Endothelial cell of umbilical vein (primary cell): ENCODE measurements at regions not wholly inside any gene's neighbourhood (a gene's known extent, or its start where the extent isn't known, plus 50 kb on each side); places are given as distances from the start of the nearest gene placed in this dataset.

ENCODE experiments used
- BruUV-seq: library from RNA; stranded (reverse); fragments of 400-500 nt; replicated peaks from 2 replicates; lab custom pipeline; 2021; lab: Mats Ljungman, UMichigan
- CTCF ChIA-PET: fragments of 300-600, 350-600 bp; sonication (Branson Sonifier 250); formaldehyde crosslinking; loops from one replicate; lab custom pipeline; 2021; ENCODE audit warnings: antibody characterized with exemption, inconsistent platforms; lab: Charles Lee
- POLR2A ChIA-PET: fragments of 300-600, 350-600 bp; sonication (Branson Sonifier 250); formaldehyde crosslinking; loops from one replicate; lab custom pipeline; 2021; ENCODE audit warnings: antibody characterized with exemption, inconsistent platforms; lab: Charles Lee
- DNase-seq: peaks from one replicate; pipeline ENCODE4 v3.0.0-alpha.2; 2011; ENCODE audit warnings: low read depth, low spot score
- FAIRE-seq: peaks from 2 replicates; lab custom pipeline; 2011; peaks lifted over from hg19 to GRCh38; lab: Jason Lieb, UNC
- H2AFZ ChIP-seq: 2 replicates; pipeline ENCODE4 v1.6.0; 2012; ENCODE audit warnings: low read depth, low read length, control low read depth, inconsistent platforms
- H3K27ac ChIP-seq: 2 replicates; pipeline ENCODE4 v1.5.1; 2011; ENCODE audit warnings: low read depth, mild to moderate bottlenecking, control low read depth, low read length, moderate library complexity; ENCODE audit not compliant: insufficient read depth
- H3K27me3 ChIP-seq, 2 experiments: 2 replicates each; pipeline versions ENCODE4 v1.6.0 to v1.6.1; 2011; ENCODE audit warnings: low read length in 2 of 2, mixed read lengths in 1 of 2; ENCODE audit not compliant: control insufficient read depth in 2 of 2, insufficient read depth in 2 of 2
- H3K36me3 ChIP-seq, 2 experiments: 2 replicates in 1 of 2; 3 replicates in 1 of 2; pipeline ENCODE4 v1.5.1; 2011; ENCODE audit warnings: low read length in 2 of 2, mild to moderate bottlenecking in 1 of 2, moderate library complexity in 1 of 2; ENCODE audit not compliant: control insufficient read depth in 2 of 2, insufficient read depth in 2 of 2; ENCODE audit errors: extremely low read depth in 1 of 2
- H3K4me1 ChIP-seq: 3 replicates; pipeline ENCODE4 v1.5.1; 2011; ENCODE audit warnings: mild to moderate bottlenecking, low read length; ENCODE audit not compliant: control insufficient read depth, insufficient read depth; ENCODE audit errors: extremely low read depth
- H3K4me2 ChIP-seq: 2 replicates; pipeline ENCODE4 v1.6.1; 2011; ENCODE audit warnings: low read length, control low read depth, mixed read lengths; ENCODE audit not compliant: insufficient read depth
- H3K4me3 ChIP-seq, 3 experiments: fragments of 200-600 bp in 1 of 3; sonication (generic), shearing (Covaris generic) in 1 of 3; replicated peaks in 1 of 3; 2 replicates each; pipeline ENCODE4 v1.5.1; 2011 to 2016; ENCODE audit warnings: control low read depth in 3 of 3, low read length in 3 of 3, mild to moderate bottlenecking in 2 of 3, inconsistent platforms in 1 of 3, low read depth in 1 of 3, moderate library complexity in 1 of 3; ENCODE audit not compliant: insufficient read depth in 1 of 3
- H3K79me2 ChIP-seq: 2 replicates; pipeline ENCODE4 v1.6.0; 2012; ENCODE audit warnings: low read length, inconsistent platforms; ENCODE audit not compliant: control insufficient read depth, insufficient read depth
- H3K9ac ChIP-seq: replicated peaks from 2 replicates; pipeline ENCODE3; 2011; ENCODE audit warnings: low read length, control low read depth; ENCODE audit not compliant: insufficient read depth; ENCODE audit errors: extremely low read depth
- H3K9me1 ChIP-seq: replicated peaks from 3 replicates; pipeline ENCODE4 v1.6.0; 2011; ENCODE audit warnings: mild to moderate bottlenecking, low read length; ENCODE audit not compliant: control insufficient read depth, insufficient read depth; ENCODE audit errors: extremely low read depth
- H3K9me3 ChIP-seq: replicated peaks from 2 replicates; pipeline ENCODE4 v1.5.1; 2012; ENCODE audit warnings: low read length, inconsistent platforms; ENCODE audit not compliant: control insufficient read depth, insufficient read depth
- H4K20me1 ChIP-seq: replicated peaks from 2 replicates; pipeline ENCODE3; 2011; ENCODE audit warnings: mild to moderate bottlenecking, low read length; ENCODE audit not compliant: control insufficient read depth, insufficient read depth; ENCODE audit errors: extremely low read depth
- EZH2 ChIP-seq: IDR thresholded peaks from 2 replicates; pipeline ENCODE4 v1.6.1; 2012; ENCODE audit warnings: borderline replicate concordance, low read depth, mild to moderate bottlenecking, moderate library complexity, low read length, inconsistent platforms; ENCODE audit not compliant: severe bottlenecking
- FOS ChIP-seq: IDR thresholded peaks from 2 replicates; pipeline ENCODE4 v1.6.1; 2011; ENCODE audit warnings: mild to moderate bottlenecking, low read length, moderate library complexity, borderline replicate concordance; ENCODE audit not compliant: insufficient read depth
- GATA2 ChIP-seq: IDR thresholded peaks from 2 replicates; pipeline ENCODE4 v1.7.0; 2011; ENCODE audit warnings: low read depth, mild to moderate bottlenecking, moderate library complexity, mixed read lengths, low read length; ENCODE audit not compliant: insufficient read length, insufficient read depth
- JUN ChIP-seq: IDR thresholded peaks from 2 replicates; pipeline ENCODE4 v1.6.1; 2011; ENCODE audit warnings: borderline replicate concordance, low read depth; ENCODE audit not compliant: insufficient read length, insufficient read depth
- MYC ChIP-seq: IDR thresholded peaks from one replicate; pipeline ENCODE4 v1.6.1; 2011; ENCODE audit warnings: mild to moderate bottlenecking, low read depth, low read length
- POLR2A ChIP-seq: IDR thresholded peaks from 2 replicates; pipeline ENCODE4 v1.6.1; 2012; ENCODE audit warnings: low read depth, mild to moderate bottlenecking, control low read depth, low read length
- POLR2AphosphoS5 ChIP-seq: IDR thresholded peaks from 2 replicates; pipeline ENCODE4 v1.6.1; 2012; ENCODE audit warnings: low read depth, mild to moderate bottlenecking, control low read depth, low read length, moderate library complexity; ENCODE audit not compliant: insufficient read depth
- dilution Hi-C: fragments of 300-500 bp; cut with MboI; formaldehyde crosslinking; loops from one replicate; pipeline ENCODE4 v1.15.0; 2019; ENCODE audit warnings: low sequenced_read_pairs; ENCODE audit not compliant: extremely low pct_ligation_motif_present
- intact Hi-C: fragments of 100-400 bp; cut with micrococcal nuclease; formaldehyde crosslinking; loops from one replicate; pipeline ENCODE4 v1.10.0; 2022
- TF ChIP-seq, protein P1 (sequence below), 2 donors: IDR thresholded peaks; 1 replicate in 1 of 2; 2 replicates in 1 of 2; pipeline ENCODE4 v1.5.1; 2011; ENCODE audit warnings: low read length in 2 of 2, mild to moderate bottlenecking in 2 of 2, moderate library complexity in 2 of 2, control low read depth in 1 of 2, inconsistent platforms in 1 of 2, low read depth in 1 of 2; ENCODE audit not compliant: insufficient read depth in 1 of 2; ENCODE audit errors: extremely low read depth in 1 of 2
- TF ChIP-seq, protein P2 (sequence below): IDR thresholded peaks from 2 replicates; pipeline ENCODE4 v1.6.1; 2011; ENCODE audit not compliant: insufficient read depth, insufficient read length

GRCh38 chr6:51013376-51013775 is 194.7 kb downstream of the TFAP2B start:
- CTCF ChIA-PET: no interaction called here
- no peaks in the 10 kb centered on the region for H3K79me2 ChIP-seq
- dilution Hi-C loops (no loop called here), intact Hi-C loops (no loop called here)
- H4K20me1 ChIP-seq: no peaks in the 10 kb centered on the region
- H3K4me2 ChIP-seq: no peak overlapping the region
- no peaks in the 10 kb centered on the region for H3K36me3 ChIP-seq
- no peak overlapping the region for H3K4me3 ChIP-seq
- H3K9ac ChIP-seq: no peak overlapping the region
- no peaks in the 10 kb centered on the region for H3K27me3 ChIP-seq
- no peaks in the 10 kb centered on the region for H3K4me1 ChIP-seq
- no peak overlapping the region for H3K27ac ChIP-seq
- TF ChIP-seq POLR2A (no peak), JUN (no peak), GATA2 (no peak)
- no peak overlapping the region for H2AFZ ChIP-seq
- no TSS peak for BruUV-seq
- H3K9me1 ChIP-seq: no peaks in the 10 kb centered on the region
- FAIRE-seq: no peak
- POLR2A ChIA-PET: no interaction called here
- DNase-seq: no peak
- H3K9me3 ChIP-seq: peaks cover 2% of the 10 kb centered on the region

DNA sequence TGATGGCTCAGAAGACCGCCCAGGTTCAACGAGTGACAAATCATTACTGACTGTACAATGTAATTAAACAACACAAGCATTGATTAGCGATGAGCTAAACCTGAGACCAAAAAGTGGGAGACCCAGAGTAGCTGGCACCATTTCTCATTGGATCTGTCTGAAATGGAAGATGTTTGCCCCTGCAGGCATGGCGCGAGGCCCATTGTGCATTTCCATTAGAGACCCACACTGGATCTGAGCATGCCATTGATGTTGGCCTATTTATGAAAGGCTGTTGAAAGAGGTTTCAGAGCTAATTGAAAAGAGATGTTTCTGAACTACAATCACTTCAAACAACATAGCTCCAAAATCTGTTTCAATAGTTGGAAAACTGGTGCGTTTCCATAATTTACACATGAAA is 196.7 kb downstream of the TFAP2B start:
- no peaks in the 10 kb centered on the region for H3K4me1 ChIP-seq
- no peak overlapping the region for H3K27ac ChIP-seq
- dilution Hi-C loops: no loop called here
- ChIA-PET POLR2A (no interaction called here), CTCF (no interaction called here)
- H3K4me3 ChIP-seq: no peak overlapping the region
- H3K79me2 ChIP-seq: no peaks in the 10 kb centered on the region
- H3K9me1 ChIP-seq: no peaks in the 10 kb centered on the region
- intact Hi-C loops: no loop called here
- no peak overlapping the region for H3K4me2 ChIP-seq
- H3K9ac ChIP-seq: no peak overlapping the region
- no peaks in the 10 kb centered on the region for H3K27me3 ChIP-seq
- BruUV-seq: no TSS peak
- no peaks in the 10 kb centered on the region for H4K20me1 ChIP-seq
- no peak for TF ChIP-seq POLR2A
- no peak for TF ChIP-seq POLR2AphosphoS5
- TF ChIP-seq, protein P1, sequence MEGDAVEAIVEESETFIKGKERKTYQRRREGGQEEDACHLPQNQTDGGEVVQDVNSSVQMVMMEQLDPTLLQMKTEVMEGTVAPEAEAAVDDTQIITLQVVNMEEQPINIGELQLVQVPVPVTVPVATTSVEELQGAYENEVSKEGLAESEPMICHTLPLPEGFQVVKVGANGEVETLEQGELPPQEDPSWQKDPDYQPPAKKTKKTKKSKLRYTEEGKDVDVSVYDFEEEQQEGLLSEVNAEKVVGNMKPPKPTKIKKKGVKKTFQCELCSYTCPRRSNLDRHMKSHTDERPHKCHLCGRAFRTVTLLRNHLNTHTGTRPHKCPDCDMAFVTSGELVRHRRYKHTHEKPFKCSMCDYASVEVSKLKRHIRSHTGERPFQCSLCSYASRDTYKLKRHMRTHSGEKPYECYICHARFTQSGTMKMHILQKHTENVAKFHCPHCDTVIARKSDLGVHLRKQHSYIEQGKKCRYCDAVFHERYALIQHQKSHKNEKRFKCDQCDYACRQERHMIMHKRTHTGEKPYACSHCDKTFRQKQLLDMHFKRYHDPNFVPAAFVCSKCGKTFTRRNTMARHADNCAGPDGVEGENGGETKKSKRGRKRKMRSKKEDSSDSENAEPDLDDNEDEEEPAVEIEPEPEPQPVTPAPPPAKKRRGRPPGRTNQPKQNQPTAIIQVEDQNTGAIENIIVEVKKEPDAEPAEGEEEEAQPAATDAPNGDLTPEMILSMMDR (IDR thresholded peaks at IDR 0.05; ENCODE audit: extremely low read depth in 1 of 2, insufficient read depth in 1 of 2, low read depth in 1 of 2, low read length in 2 of 2): no peak
- no peak for TF ChIP-seq MYC
- TF ChIP-seq, protein P2, sequence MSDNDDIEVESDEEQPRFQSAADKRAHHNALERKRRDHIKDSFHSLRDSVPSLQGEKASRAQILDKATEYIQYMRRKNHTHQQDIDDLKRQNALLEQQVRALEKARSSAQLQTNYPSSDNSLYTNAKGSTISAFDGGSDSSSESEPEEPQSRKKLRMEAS: no peak
- TF ChIP-seq GATA2: no peak
- no peak for TF ChIP-seq JUN
- no peak for TF ChIP-seq FOS
- no peak for TF ChIP-seq EZH2
- no peak overlapping the region for H2AFZ ChIP-seq
- no peaks in the 10 kb centered on the region for H3K36me3 ChIP-seq
- DNase-seq (no peak), FAIRE-seq (no peak)
- H3K9me3 ChIP-seq: peaks cover 2% of the 10 kb centered on the region
